GM11168 (cell line): ENCODE measurements at regions not wholly inside any gene's neighbourhood (a gene's known extent, or its start where the extent isn't known, plus 50 kb on each side); places are given as distances from the start of the nearest gene placed in this dataset.

Experiments used
- in situ Hi-C: fragments of 300-500 bp; cut with MboI; formaldehyde crosslinking; loops from one replicate; pipeline ENCODE4 v1.12.0; 2022; ENCODE audit warnings: low sequenced_read_pairs; ENCODE audit not compliant: unreplicated experiment

- in situ Hi-C loops: loop anchor here (25.0 kb wide), 1 partner anchor 648 kb away; no protein-coding TSS in a partner anchor
Observed at GRCh38 chr20:22689266-22689665, 104.9 kb upstream of the FOXA2 start.

GRCh38 chr20:22690000-22690399, 105.6 kb upstream of the FOXA2 start:
- in situ Hi-C loops: loop anchor here (10.0 to 25.0 kb wide), 2 partner anchors 355 to 647 kb away; no protein-coding TSS in a partner anchor

GRCh38 chr20:22690616-22691179, 106.3 kb upstream of the FOXA2 start:
- in situ Hi-C loops: loop anchor here (10.0 to 25.0 kb wide), 2 partner anchors 356 to 647 kb away; no protein-coding TSS in a partner anchor

GRCh38 chr20:22691369-22692118, 107.2 kb upstream of the FOXA2 start:
- in situ Hi-C loops: loop anchor here (10.0 to 25.0 kb wide), 2 partner anchors 357 to 646 kb away; no protein-coding TSS in a partner anchor

GRCh38 chr20:22692119-22692475, 107.7 kb upstream of the FOXA2 start:
- in situ Hi-C loops: loop anchor here (10.0 to 25.0 kb wide), 2 partner anchors 357 to 645 kb away; no protein-coding TSS in a partner anchor

- in situ Hi-C loops: loop anchor here (10.0 to 25.0 kb wide), 2 partner anchors 358 to 645 kb away; no protein-coding TSS in a partner anchor
Observed at GRCh38 chr20:22692620-22693019, 108.2 kb upstream of the FOXA2 start.

- in situ Hi-C loops: loop anchor here (10.0 to 25.0 kb wide), 2 partner anchors 362 to 641 kb away; no protein-coding TSS in a partner anchor
Observed at GRCh38 chr20:22696759-22697158, 112.4 kb upstream of the FOXA2 start.

GRCh38 chr20:22698259-22698842, 114.0 kb upstream of the FOXA2 start:
- in situ Hi-C loops: loop anchor here (10.0 to 25.0 kb wide), 2 partner anchors 364 to 639 kb away; no protein-coding TSS in a partner anchor

- in situ Hi-C loops: loop anchor here (10.0 to 25.0 kb wide), 2 partner anchors 365 to 638 kb away; no protein-coding TSS in a partner anchor
Observed at GRCh38 chr20:22699396-22699795, 115.0 kb upstream of the FOXA2 start.

- in situ Hi-C loops: no loop called here
Observed at GRCh38 chr20:22700367-22700766, 116.0 kb upstream of the FOXA2 start.

GRCh38 chr20:22701679-22702308, 117.4 kb upstream of the FOXA2 start:
- in situ Hi-C loops: no loop called here

GRCh38 chr20:22703843-22704242, 119.5 kb upstream of the FOXA2 start:
- in situ Hi-C loops: no loop called here

GRCh38 chr20:22711971-22712755, 127.8 kb upstream of the FOXA2 start:
- in situ Hi-C loops: no loop called here

- in situ Hi-C loops: no loop called here
Observed at GRCh38 chr20:22716821-22717351, 132.5 kb upstream of the FOXA2 start.

- in situ Hi-C loops: no loop called here
Observed at GRCh38 chr20:22717466-22717865, 133.1 kb upstream of the FOXA2 start.

- in situ Hi-C loops: no loop called here
Observed at GRCh38 chr20:22719167-22719591, 134.8 kb upstream of the FOXA2 start.

- in situ Hi-C loops: no loop called here
Observed at GRCh38 chr20:22720206-22720605, 135.8 kb upstream of the FOXA2 start.

GRCh38 chr20:22722811-22723210, 138.4 kb upstream of the FOXA2 start:
- in situ Hi-C loops: no loop called here

- in situ Hi-C loops: no loop called here
Observed at GRCh38 chr20:22723659-22724058, 139.3 kb upstream of the FOXA2 start.
